Gastrocnemius medialis (tissue), 4 donors: ENCODE measurements at regions not wholly inside any gene's neighbourhood (a gene's known extent, or its start where the extent isn't known, plus 50 kb on each side); places are given as distances from the start of the nearest gene placed in this dataset.

Experiments used
- ATAC-seq, 2 donors: fragments of 150-250 bp; one replicate each; pipeline ENCODE4 v1.9.1; 2016
- DNase-seq, 2 donors: peaks; one replicate each; pipeline ENCODE4 v3.0.0-alpha.2; 2019
- H3K27ac ChIP-seq, 4 donors: fragments of 200-600 bp; sonication (generic); 1 replicate in 1 of 4; 2 replicates in 3 of 4; pipeline ENCODE4 v1.5.1; 2016 to 2018; ENCODE audit warnings: mild to moderate bottlenecking in 2 of 4, moderate library complexity in 1 of 4
- H3K27me3 ChIP-seq, 3 donors: fragments of 200-600 bp; sonication (generic) in 2 of 3; 1 replicate in 1 of 3; 2 replicates in 2 of 3; pipeline versions ENCODE4 v1.5.1 to v1.6.0; 2016 to 2019; ENCODE audit warnings: mild to moderate bottlenecking in 1 of 3, moderate library complexity in 1 of 3
- H3K36me3 ChIP-seq, 2 donors: fragments of 200-600 bp; sonication (generic) in 1 of 2; one replicate each; pipeline ENCODE4 v1.5.1; 2017 to 2018
- H3K4me1 ChIP-seq, 2 donors: fragments of 200-600 bp; sonication (generic) in 1 of 2; one replicate each; pipeline ENCODE4 v1.5.1; 2016 to 2017; ENCODE audit warnings: mild to moderate bottlenecking in 2 of 2
- H3K4me3 ChIP-seq, 4 donors: fragments of 200-600 bp; sonication (generic) in 3 of 4; 1 replicate in 1 of 4; 2 replicates in 3 of 4; pipeline ENCODE4 v1.5.1; 2016 to 2019; ENCODE audit warnings: mild to moderate bottlenecking in 2 of 4
- H3K9me3 ChIP-seq, 3 donors: fragments of 200-600 bp; sonication (generic) in 2 of 3; 1 replicate in 1 of 3; 2 replicates in 2 of 3; pipeline ENCODE4 v1.5.1; 2016 to 2019
- POLR2A ChIP-seq, 2 donors: fragments of 450-650 bp; IDR thresholded peaks; one replicate each; pipeline ENCODE4 v1.6.1; 2017; ENCODE audit warnings: antibody characterized with exemption in 2 of 2, mild to moderate bottlenecking in 2 of 2, moderate library complexity in 2 of 2
- in situ Hi-C, 4 donors: fragments of 200-750 bp; cut with MboI; loops; one replicate each; pipeline versions ENCODE4 v1.15.0 to v1.8.0; 2017; ENCODE audit warnings: low sequenced_read_pairs in 4 of 4
- intact Hi-C: fragments of 100-400 bp; cut with DNase I; formaldehyde crosslinking; loops from one replicate; pipeline ENCODE4 v1.15.1; 2023; ENCODE audit warnings: low total_unique reads
- TF ChIP-seq, protein P1 (sequence below), 5 experiments: fragments of 450-650 bp in 3 of 5; fragments of 200-600 bp in 2 of 5; sonication (generic) in 2 of 5; IDR thresholded peaks in 4 of 5; conservative IDR thresholded peaks in 1 of 5; 1 replicate in 4 of 5; 2 replicates in 1 of 5; pipeline ENCODE4 v1.5.1; 2016 to 2019; ENCODE audit warnings: antibody characterized with exemption in 5 of 5, mild to moderate bottlenecking in 3 of 5, moderate library complexity in 3 of 5

- Histone ChIP-seq H3K4me1 (no peaks in the 10 kb centered on the region), H3K27me3 (peaks cover 0 to 6% (median 0%) of the 10 kb centered on the region in 3 donors), H3K27ac (no peak overlapping the region), H3K4me3 (no peak overlapping the region), H3K9me3 (no peaks in the 10 kb centered on the region), H3K36me3 (no peaks in the 10 kb centered on the region)
- no peak for DNase-seq
- in situ Hi-C loops, result no loop called here
- intact Hi-C loops, result no loop called here
- no peak for TF ChIP-seq POLR2A (IDR thresholded peaks at IDR 0.05)
- TF ChIP-seq, protein P1, sequence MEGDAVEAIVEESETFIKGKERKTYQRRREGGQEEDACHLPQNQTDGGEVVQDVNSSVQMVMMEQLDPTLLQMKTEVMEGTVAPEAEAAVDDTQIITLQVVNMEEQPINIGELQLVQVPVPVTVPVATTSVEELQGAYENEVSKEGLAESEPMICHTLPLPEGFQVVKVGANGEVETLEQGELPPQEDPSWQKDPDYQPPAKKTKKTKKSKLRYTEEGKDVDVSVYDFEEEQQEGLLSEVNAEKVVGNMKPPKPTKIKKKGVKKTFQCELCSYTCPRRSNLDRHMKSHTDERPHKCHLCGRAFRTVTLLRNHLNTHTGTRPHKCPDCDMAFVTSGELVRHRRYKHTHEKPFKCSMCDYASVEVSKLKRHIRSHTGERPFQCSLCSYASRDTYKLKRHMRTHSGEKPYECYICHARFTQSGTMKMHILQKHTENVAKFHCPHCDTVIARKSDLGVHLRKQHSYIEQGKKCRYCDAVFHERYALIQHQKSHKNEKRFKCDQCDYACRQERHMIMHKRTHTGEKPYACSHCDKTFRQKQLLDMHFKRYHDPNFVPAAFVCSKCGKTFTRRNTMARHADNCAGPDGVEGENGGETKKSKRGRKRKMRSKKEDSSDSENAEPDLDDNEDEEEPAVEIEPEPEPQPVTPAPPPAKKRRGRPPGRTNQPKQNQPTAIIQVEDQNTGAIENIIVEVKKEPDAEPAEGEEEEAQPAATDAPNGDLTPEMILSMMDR (IDR thresholded peaks at IDR 0.05 in 4 of 5, conservative IDR thresholded peaks at IDR 0.05 in 1 of 5), result no peak
- ATAC-seq, result no peak
These were observed 135.0 kb downstream of the BRD1 start for GRCh38 chr22:49692499-49693225.

- no peak for DNase-seq
- TF ChIP-seq POLR2A (IDR thresholded peaks at IDR 0.05), result no peak
- TF ChIP-seq, protein P1 (IDR thresholded peaks at IDR 0.05 in 4 of 5, conservative IDR thresholded peaks at IDR 0.05 in 1 of 5), result no peak
- Histone ChIP-seq H3K27ac (no peak overlapping the region), H3K4me3 (no peak overlapping the region), H3K4me1 (no peaks in the 10 kb centered on the region), H3K36me3 (no peaks in the 10 kb centered on the region), H3K9me3 (no peaks in the 10 kb centered on the region), H3K27me3 (peaks cover 0 to 7% (median 3%) of the 10 kb centered on the region in 3 donors)
- in situ Hi-C loops (no loop called here), intact Hi-C loops (no loop called here)
- no peak for ATAC-seq
These were observed 136.4 kb downstream of the BRD1 start for GRCh38 chr22:49691256-49691655.

- Histone ChIP-seq H3K36me3 (no peaks in the 10 kb centered on the region), H3K27me3 (peaks cover 0 to 9% (median 3%) of the 10 kb centered on the region in 3 donors), H3K27ac (no peak overlapping the region), H3K4me3 (no peak overlapping the region), H3K4me1 (no peaks in the 10 kb centered on the region), H3K9me3 (no peaks in the 10 kb centered on the region)
- intact Hi-C loops, result no loop called here
- in situ Hi-C loops, result no loop called here
- ATAC-seq (no peak), DNase-seq (no peak)
- TF ChIP-seq, protein P1 (IDR thresholded peaks at IDR 0.05 in 4 of 5, conservative IDR thresholded peaks at IDR 0.05 in 1 of 5), result no peak
- no peak for TF ChIP-seq POLR2A (IDR thresholded peaks at IDR 0.05)
These were observed 137.2 kb downstream of the BRD1 start for GRCh38 chr22:49690454-49690853.

DNA sequence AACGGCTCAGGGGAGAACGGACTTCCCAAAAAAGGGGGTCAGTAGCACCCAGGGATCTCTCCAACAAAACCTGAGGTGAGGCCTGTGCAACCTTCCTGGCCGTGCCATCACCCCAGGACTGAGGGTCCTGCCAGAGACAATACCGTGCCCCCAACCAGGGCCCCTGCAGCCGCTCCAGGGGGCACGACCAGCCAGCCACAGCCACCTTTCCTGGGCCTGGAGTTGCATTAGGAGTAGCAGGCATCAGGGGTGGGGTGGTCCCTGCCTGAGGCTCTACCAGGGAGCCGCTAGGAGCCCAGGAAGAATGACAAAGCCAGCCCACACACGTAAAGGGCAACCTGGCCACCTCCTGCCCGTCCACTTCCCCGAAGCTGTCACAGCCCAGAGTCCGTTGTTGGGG lies 137.8 kb downstream of the BRD1 start:
- peaks cover 0 to 9% (median 3%) of the 10 kb centered on the region in 3 donors for H3K27me3 ChIP-seq
- ATAC-seq, result no peak
- in situ Hi-C loops, result no loop called here

More for the DNA sequence above, 137.8 kb downstream of the BRD1 start:
- Histone ChIP-seq H3K9me3 (no peaks in the 10 kb centered on the region), H3K4me3 (no peak overlapping the region), H3K4me1 (no peaks in the 10 kb centered on the region), H3K27ac (no peak overlapping the region), H3K36me3 (no peaks in the 10 kb centered on the region)
- intact Hi-C loops, result no loop called here
- TF ChIP-seq, protein P1 (IDR thresholded peaks at IDR 0.05 in 4 of 5, conservative IDR thresholded peaks at IDR 0.05 in 1 of 5), result no peak
- TF ChIP-seq POLR2A (IDR thresholded peaks at IDR 0.05), result no peak
- DNase-seq, result no peak
